ENCODE measurements at regions not wholly inside any gene's neighbourhood (a gene's known extent, or its start where the extent isn't known, plus 50 kb on each side); places are given as distances from the start of the nearest gene placed in this dataset.

GRCh38 chr6:11431455-11431937, 106.1 kb upstream of the TMEM170B start:
- no peaks in the 10 kb centered on the region for H3K27me3 Mint-ChIP-seq
- H3K4me1 Mint-ChIP-seq = peaks cover 5 to 21% (median 16%) of the 10 kb centered on the region in 4 donors
- no peaks in the 10 kb centered on the region for H3K9me3 Mint-ChIP-seq
- no peak for ATAC-seq
- no peak for DNase-seq
- H3K36me3 Mint-ChIP-seq = no peaks in the 10 kb centered on the region
- H3K27ac Mint-ChIP-seq = no peak overlapping the region
- POLR2A ChIA-PET = no interaction called here
- no peak overlapping the region for H3K4me3 Mint-ChIP-seq

GRCh38 chr6:11430036-11430435, 107.5 kb upstream of the TMEM170B start:
- no peak overlapping the region for H3K4me3 Mint-ChIP-seq
- no peak for DNase-seq
- no peaks in the 10 kb centered on the region for H3K36me3 Mint-ChIP-seq
- no peaks in the 10 kb centered on the region for H3K9me3 Mint-ChIP-seq
- H3K27me3 Mint-ChIP-seq = no peaks in the 10 kb centered on the region
- H3K27ac Mint-ChIP-seq = no peak overlapping the region
- POLR2A ChIA-PET = no interaction called here
- peaks cover 5 to 21% (median 16%) of the 10 kb centered on the region in 4 donors for H3K4me1 Mint-ChIP-seq
- no peak for ATAC-seq

- no peak for ATAC-seq
Measured at GRCh38 chr6:11429577-11429976, 108.0 kb upstream of the TMEM170B start.

GRCh38 chr6:11428895-11429294, 108.7 kb upstream of the TMEM170B start:
- H3K9me3 Mint-ChIP-seq = no peaks in the 10 kb centered on the region
- POLR2A ChIA-PET = interaction anchor here (0.6 kb wide), 1 partner anchor 294 kb away, joined by 3 read pairs; no protein-coding TSS in a partner anchor
- H3K27me3 Mint-ChIP-seq = no peaks in the 10 kb centered on the region
- peak overlapping the region in 3 of 10 donors; percentile 15 to 42 (median 30) for H3K27ac Mint-ChIP-seq
- no peak for ATAC-seq
- H3K36me3 Mint-ChIP-seq = no peaks in the 10 kb centered on the region
- peaks cover 5 to 21% (median 16%) of the 10 kb centered on the region in 4 donors for H3K4me1 Mint-ChIP-seq
- H3K4me3 Mint-ChIP-seq = no peak overlapping the region
- DNase-seq = no peak

More at GRCh38 chr6:11429577-11429976, 108.0 kb upstream of the TMEM170B start:
- Mint-ChIP-seq H3K36me3 (no peaks in the 10 kb centered on the region), H3K4me3 (no peak overlapping the region), H3K4me1 (peaks cover 5 to 21% (median 16%) of the 10 kb centered on the region in 4 donors), H3K27me3 (no peaks in the 10 kb centered on the region), H3K27ac (peak overlapping the region in 4 of 10 donors; percentile 1 to 68 (median 22)), H3K9me3 (no peaks in the 10 kb centered on the region)
- DNase-seq = no peak
- POLR2A ChIA-PET = no interaction called here

- peak overlapping the region in 4 of 10 donors; percentile 4 to 42 (median 26) for H3K27ac Mint-ChIP-seq
- H3K4me3 Mint-ChIP-seq = no peak overlapping the region
- DNase-seq (no peak), ATAC-seq (no peak)
- POLR2A ChIA-PET = no interaction called here
- no peaks in the 10 kb centered on the region for H3K36me3 Mint-ChIP-seq
- H3K27me3 Mint-ChIP-seq = no peaks in the 10 kb centered on the region
- peaks cover 5 to 21% (median 16%) of the 10 kb centered on the region in 4 donors for H3K4me1 Mint-ChIP-seq
- H3K9me3 Mint-ChIP-seq = no peaks in the 10 kb centered on the region
Measured at GRCh38 chr6:11428371-11428770, 109.2 kb upstream of the TMEM170B start.

- no peaks in the 10 kb centered on the region for H3K9me3 Mint-ChIP-seq
- POLR2A ChIA-PET = no interaction called here
- no peak for ATAC-seq
Measured at GRCh38 chr6:11427723-11428245, 109.8 kb upstream of the TMEM170B start.

GRCh38 chr6:11427091-11427722, 110.3 kb upstream of the TMEM170B start:
- H3K4me1 Mint-ChIP-seq = peaks cover 5 to 21% (median 16%) of the 10 kb centered on the region in 4 donors
- H3K27ac Mint-ChIP-seq = peak overlapping the region in 1 of 10 donors; percentile 11
- H3K4me3 Mint-ChIP-seq = no peak overlapping the region
- H3K36me3 Mint-ChIP-seq = no peaks in the 10 kb centered on the region
- POLR2A ChIA-PET = no interaction called here
- no peaks in the 10 kb centered on the region for H3K27me3 Mint-ChIP-seq
- no peaks in the 10 kb centered on the region for H3K9me3 Mint-ChIP-seq
- DNase-seq (no peak), ATAC-seq (no peak)

More at GRCh38 chr6:11427723-11428245, 109.8 kb upstream of the TMEM170B start:
- Mint-ChIP-seq H3K27ac (peak overlapping the region in 2 of 10 donors; percentile 33 to 42), H3K4me3 (no peak overlapping the region), H3K4me1 (peaks cover 5 to 21% (median 16%) of the 10 kb centered on the region in 4 donors), H3K27me3 (no peaks in the 10 kb centered on the region), H3K36me3 (no peaks in the 10 kb centered on the region)
- no peak for DNase-seq

GRCh38 chr6:11426571-11426970, 111.0 kb upstream of the TMEM170B start:
- peaks cover 5 to 21% (median 16%) of the 10 kb centered on the region in 4 donors for H3K4me1 Mint-ChIP-seq
- POLR2A ChIA-PET = no interaction called here

GRCh38 chr6:11425876-11426275, 111.7 kb upstream of the TMEM170B start:
- no peak overlapping the region for H3K27ac Mint-ChIP-seq
- peaks cover 0 to 4% (median 0%) of the 10 kb centered on the region in 9 donors for H3K9me3 Mint-ChIP-seq
- H3K4me3 Mint-ChIP-seq = no peak overlapping the region
- DNase-seq (no peak), ATAC-seq (no peak)
- H3K4me1 Mint-ChIP-seq = peaks cover 5 to 21% (median 16%) of the 10 kb centered on the region in 4 donors
- POLR2A ChIA-PET = no interaction called here
- H3K27me3 Mint-ChIP-seq = no peaks in the 10 kb centered on the region
- peaks cover 0 to under 1% (median 0%) of the 10 kb centered on the region in 3 donors for H3K36me3 Mint-ChIP-seq

More at GRCh38 chr6:11426571-11426970, 111.0 kb upstream of the TMEM170B start:
- Mint-ChIP-seq H3K4me3 (no peak overlapping the region), H3K27ac (no peak overlapping the region), H3K27me3 (no peaks in the 10 kb centered on the region), H3K36me3 (no peaks in the 10 kb centered on the region), H3K9me3 (no peaks in the 10 kb centered on the region)
- DNase-seq (no peak), ATAC-seq (no peak)

- H3K9me3 Mint-ChIP-seq = peaks cover 0 to 8% (median 0%) of the 10 kb centered on the region in 9 donors
- no peak overlapping the region for H3K27ac Mint-ChIP-seq
- H3K4me3 Mint-ChIP-seq = no peak overlapping the region
- ATAC-seq (no peak), DNase-seq (no peak)
- no peaks in the 10 kb centered on the region for H3K27me3 Mint-ChIP-seq
- peaks cover 0 to 3% (median 0%) of the 10 kb centered on the region in 3 donors for H3K36me3 Mint-ChIP-seq
- POLR2A ChIA-PET = no interaction called here
- peaks cover 5 to 21% (median 16%) of the 10 kb centered on the region in 4 donors for H3K4me1 Mint-ChIP-seq
Measured at GRCh38 chr6:11425431-11425871, 112.1 kb upstream of the TMEM170B start.

GRCh38 chr6:11424395-11425034, 113.0 kb upstream of the TMEM170B start:
- DNase-seq (no peak), ATAC-seq (no peak)
- peaks cover 0 to 10% (median 0%) of the 10 kb centered on the region in 9 donors for H3K9me3 Mint-ChIP-seq
- no peak overlapping the region for H3K4me3 Mint-ChIP-seq
- peaks cover 5 to 16% (median 14%) of the 10 kb centered on the region in 4 donors for H3K4me1 Mint-ChIP-seq
- POLR2A ChIA-PET = no interaction called here
- no peak overlapping the region for H3K27ac Mint-ChIP-seq
- peaks cover 0 to 3% (median 0%) of the 10 kb centered on the region in 3 donors for H3K36me3 Mint-ChIP-seq
- no peaks in the 10 kb centered on the region for H3K27me3 Mint-ChIP-seq

GRCh38 chr6:11423667-11424066, 113.9 kb upstream of the TMEM170B start:
- Mint-ChIP-seq H3K9me3 (peaks cover 0 to 10% (median 0%) of the 10 kb centered on the region in 9 donors), H3K27me3 (no peaks in the 10 kb centered on the region), H3K36me3 (peaks cover 0 to 3% (median 0%) of the 10 kb centered on the region in 3 donors), H3K4me3 (no peak overlapping the region), H3K27ac (no peak overlapping the region), H3K4me1 (peaks cover 4 to 8% (median 6%) of the 10 kb centered on the region in 4 donors)
- POLR2A ChIA-PET = no interaction called here
- ATAC-seq (no peak), DNase-seq (no peak)

- ATAC-seq (no peak), DNase-seq (no peak)
- Mint-ChIP-seq H3K36me3 (peaks cover 0 to 3% (median 0%) of the 10 kb centered on the region in 3 donors), H3K4me3 (no peak overlapping the region), H3K27ac (no peak overlapping the region), H3K4me1 (peaks cover 0 to 2% (median 2%) of the 10 kb centered on the region in 4 donors), H3K27me3 (no peaks in the 10 kb centered on the region), H3K9me3 (peaks cover 0 to 10% (median 0%) of the 10 kb centered on the region in 9 donors)
- POLR2A ChIA-PET = no interaction called here
Measured at GRCh38 chr6:11423072-11423471, 114.5 kb upstream of the TMEM170B start.

Measured in naive thymus-derived CD8-positive, alpha-beta T cell (primary cell).